GM19238 (cell line): ENCODE measurements at regions not wholly inside any gene's neighbourhood (a gene's known extent, or its start where the extent isn't known, plus 50 kb on each side); places are given as distances from the start of the nearest gene placed in this dataset.
"Not testable (repeated sequence)": the region's sequence is repeated elsewhere in the genome, so short reads cannot be mapped to it uniquely, and the experiment has no call there.

Experiments used
- DNase-seq: peaks from one replicate; pipeline ENCODE4 v3.0.0; 2011; ENCODE audit warnings: low spot score; ENCODE audit not compliant: insufficient read length

DNA sequence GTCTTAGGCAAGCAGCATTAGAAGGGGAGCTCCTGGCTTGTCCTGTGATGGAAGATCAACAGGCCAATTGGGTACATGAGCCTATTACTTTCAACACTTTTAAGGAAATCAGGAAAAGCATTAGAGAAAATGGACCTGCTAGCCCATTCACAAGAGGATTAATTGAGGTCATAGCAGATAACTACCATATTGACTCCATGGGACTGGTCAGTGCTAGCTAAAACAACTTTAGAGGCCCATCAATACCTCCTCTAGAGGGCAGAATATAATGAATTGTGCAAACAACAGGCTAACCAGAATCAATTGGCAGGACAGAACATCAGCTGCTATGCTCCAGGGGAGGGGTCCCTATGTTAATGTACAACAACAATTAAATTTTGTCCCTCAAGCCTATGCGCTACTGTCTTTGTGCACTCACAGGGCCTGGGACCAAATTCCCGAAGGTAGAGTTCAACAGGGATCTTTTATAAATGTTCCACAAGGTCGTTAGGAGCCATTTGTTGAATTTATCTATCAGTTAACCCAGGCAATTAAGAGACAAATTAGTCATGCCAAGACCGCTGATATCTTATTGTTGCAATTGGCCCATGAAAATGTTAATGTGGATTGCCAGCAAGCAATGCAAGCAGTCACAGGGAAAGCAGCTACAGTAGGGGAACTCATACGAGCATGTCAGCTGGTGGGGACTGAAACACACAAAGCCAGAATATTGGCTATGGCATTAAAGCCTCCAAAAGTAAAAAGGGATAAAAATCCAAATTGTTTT, 106.6 kb upstream of the BTN3A2 start:
- DNase-seq: no peak

DNA sequence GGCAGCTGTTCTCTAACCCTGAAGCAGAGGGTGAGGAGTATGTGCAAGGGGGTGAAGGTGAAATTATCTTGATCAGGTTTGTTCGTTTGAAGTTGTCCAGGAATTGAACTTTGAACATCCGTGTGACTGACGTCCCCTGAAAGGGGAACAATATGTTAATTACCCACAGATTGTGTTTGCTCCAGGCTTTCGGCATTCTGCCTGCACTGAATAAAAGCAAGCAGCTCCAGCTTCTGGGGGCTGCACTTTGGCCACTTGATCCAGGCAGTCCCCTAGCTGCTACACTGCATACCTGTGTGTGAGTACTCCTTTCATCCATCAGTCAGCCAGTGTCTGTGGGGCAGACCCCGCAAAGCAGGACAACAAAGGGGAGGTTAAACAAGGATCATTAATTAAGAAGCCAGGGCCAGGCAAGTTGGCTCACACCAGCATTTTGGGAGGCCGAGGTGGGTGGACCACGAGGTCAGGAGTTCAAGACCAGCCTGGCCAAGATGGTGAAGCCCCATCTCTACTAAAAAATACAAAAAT, 104.8 kb upstream of the BTN3A2 start:
- no peak for DNase-seq

DNA sequence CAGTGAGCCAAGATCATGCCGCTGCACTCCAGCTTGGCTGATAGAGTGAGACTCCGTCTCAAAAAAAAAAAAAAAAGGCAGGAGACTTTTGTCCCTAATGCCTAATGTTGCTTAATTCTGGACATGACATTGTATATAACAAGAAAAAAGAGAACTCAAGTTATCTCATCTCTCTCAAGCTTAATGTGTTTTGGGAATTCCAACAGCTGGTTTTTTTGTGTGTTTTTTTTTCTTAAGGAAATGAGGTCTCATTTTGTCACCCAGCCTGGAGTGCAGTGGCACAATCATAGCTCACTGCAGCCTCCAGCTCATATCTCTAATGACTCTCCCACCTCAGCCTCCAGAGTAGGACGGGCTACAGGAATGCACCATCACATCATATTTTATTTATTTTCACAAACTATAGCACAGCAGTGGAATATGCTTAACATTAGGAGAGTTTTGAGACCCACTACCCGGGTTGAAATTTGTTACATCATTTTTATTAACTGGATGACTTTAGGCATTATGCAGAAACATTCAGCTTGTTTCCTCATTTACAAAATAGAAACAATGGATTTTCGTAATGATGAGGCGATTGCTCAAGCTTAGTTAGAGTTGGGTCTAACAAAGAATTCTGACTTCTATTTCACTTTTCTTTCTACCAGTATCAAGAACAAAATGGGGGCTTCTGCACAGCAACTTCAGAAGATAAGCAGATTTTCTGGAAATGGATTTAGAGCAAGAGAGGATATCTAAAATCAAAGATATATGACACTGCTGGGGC, 104.1 kb upstream of the BTN3A2 start:
- DNase-seq: no peak

DNA sequence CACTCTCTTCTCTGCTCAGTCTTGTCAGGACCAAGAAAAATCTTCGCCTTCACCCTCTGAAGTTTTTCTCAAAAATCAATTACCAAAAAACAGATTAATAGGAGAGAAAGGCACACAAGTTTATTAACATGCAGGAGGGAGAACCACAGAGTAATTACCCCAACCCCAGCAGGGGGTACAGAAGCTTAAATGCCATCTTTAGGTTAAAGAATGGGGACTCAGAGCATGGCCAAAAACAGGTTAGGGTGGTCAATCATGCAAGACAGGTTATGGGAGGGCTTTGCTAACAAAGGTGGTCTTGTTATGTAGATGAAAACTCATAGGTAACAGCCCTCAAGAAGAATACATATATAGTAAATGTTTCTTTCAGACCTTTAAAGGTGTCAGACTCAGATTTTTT, 100.5 kb upstream of the BTN3A2 start:
- no peak for DNase-seq

DNA sequence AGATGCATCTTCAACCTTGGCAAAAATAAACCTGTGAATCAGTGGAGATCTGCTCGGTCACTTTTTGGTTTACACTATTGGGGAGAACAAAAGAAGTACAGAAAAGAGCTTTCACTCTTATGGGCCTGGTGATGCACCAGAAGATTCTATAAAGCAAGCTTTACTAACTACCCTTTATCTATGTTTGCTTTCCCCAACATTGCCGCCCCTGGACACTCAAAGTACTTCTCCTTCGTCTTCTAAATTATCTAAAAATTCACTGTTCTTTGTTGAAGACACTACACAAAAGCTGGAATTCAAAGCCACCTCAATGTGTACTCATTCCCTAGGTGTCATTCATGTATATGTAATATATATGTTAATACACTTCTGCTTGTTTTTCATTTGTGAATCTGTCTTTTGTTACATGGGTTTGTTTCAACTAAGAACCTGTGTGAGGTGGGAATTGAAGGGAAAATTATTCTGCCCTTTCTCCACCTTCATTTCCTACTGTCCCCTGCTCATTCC, 97.9 kb upstream of the BTN3A2 start:
- DNase-seq: no peak

DNA sequence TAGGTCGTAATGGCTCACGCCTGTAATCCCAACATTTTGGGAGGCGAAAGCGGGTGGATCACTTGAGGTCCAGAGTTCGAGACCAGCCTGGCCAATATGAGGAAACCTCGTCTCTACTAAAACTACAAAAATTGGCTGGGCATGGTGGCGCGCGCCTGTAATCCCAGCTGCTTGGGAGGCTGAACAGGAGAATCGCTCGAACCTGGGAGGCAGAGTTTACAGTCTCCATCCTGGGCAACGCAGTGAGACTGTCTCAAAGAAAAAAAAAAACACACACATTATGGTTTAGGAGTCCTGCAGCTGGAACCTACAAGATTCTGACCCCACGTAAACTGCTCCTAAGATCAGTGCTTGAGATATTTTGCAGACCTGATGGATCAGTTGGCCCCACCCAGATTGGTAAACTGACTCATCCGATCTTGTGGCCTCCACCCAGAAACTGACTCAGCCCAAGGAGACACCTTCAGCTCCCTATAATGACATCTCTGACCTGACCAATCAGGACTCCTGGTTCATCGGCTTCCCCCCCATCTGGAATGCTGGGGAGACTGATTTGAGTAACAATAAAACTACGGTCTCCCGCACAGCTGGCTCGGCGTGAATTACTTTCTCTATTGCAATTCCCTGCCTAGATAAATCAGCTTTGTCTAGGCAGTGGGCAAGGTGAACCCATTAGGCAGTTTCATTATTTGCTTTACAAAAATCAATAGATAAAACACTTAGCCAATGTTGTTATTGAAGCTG, 96.2 kb upstream of the BTN3A2 start:
- DNase-seq: no peak

DNA sequence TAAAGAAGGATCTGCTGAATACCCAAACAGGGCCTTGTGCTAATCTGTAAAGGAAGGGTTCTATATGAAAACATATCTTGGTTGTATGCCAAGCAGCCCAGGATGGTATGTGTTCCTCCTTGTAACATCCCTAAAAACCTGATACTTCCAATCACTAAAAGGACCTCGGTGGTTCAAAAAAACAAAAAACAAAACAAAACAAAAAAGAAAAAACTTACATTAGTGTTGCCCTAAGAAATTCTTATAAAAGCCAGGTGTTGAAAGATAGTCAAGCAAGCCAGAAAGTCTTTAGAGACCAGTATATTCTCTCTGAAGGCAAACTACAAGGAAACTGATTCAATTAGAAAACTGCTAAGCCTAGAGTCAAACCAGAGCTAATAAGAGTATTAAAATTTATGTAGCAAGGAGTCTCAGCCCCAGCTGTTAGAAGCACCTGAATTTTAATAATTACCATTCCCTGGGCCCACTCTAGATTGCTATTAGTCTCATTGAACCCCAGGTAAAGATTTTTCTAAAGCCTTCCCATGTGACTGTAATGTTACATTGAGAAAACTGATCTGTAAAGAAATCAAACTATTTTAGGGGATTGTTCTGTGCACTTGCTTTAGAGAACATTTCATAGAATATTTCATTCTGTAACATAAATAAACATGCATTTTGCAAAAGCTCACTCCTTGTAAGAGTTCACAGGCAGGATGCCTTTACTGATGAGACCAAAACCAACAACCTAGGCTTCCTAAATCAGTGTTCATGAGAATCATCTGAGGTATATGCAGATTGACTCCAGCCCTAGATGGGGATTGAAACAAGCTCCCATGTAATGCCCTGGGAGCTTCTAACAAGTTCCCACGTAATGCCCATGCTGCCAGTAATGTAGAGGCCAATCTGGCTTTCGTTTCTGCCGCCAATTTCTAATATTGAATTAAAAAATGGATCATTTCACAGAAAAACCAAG, 95.2 kb upstream of the BTN3A2 start:
- DNase-seq: no peak

DNA sequence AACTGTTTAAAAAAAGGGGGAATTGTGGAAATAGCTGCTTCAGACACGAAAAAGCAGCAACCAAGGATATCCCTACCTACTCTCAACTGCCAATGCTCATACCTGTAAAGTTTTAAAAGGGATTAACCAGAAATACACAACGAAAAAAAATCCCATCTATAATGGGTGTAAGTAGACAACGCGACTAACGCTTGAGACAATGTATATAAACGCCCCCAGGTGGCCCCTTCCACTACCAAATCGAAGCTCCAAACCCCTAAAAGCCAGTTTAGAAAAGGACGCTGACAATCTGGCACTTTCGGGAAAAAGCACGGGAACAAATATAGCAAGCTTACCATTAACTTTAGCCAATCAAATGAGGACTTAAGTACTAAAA, 94.5 kb upstream of the BTN3A2 start:
- DNase-seq: no peak

DNA sequence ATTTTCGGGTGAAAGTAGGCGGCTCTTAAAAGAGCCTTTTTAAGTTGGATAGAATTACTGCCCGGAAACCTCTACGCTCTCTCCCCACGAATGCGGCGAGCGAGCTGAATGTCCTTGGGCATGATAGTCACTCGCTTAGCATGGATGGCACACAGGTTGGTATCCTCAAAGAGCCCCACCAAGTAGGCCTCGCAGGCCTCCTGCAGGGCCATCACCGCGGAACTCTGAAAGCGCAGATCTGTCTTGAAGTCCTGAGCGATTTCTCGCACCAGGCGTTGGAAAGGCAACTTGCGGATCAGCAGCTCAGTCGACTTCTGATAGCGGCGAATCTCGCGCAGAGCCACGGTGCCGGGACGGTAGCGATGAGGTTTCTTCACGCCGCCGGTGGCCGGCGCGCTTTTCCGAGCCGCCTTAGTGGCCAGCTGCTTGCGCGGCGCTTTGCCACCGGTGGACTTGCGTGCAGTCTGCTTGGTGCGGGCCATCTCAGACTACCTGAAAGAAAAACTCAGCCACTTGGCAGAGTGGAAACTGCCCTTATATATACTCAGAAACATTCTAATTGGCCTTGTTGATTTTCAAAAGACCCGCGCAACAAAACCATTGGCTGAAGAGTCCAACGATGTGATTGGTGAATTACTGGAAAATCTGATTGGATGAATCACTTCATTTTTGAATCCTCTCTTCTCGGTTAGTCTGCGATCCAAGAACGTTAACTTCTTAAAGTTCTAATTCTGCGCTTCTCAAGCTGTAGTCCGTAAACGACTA, 93.9 kb upstream of the BTN3A2 start:
- no peak for DNase-seq

DNA sequence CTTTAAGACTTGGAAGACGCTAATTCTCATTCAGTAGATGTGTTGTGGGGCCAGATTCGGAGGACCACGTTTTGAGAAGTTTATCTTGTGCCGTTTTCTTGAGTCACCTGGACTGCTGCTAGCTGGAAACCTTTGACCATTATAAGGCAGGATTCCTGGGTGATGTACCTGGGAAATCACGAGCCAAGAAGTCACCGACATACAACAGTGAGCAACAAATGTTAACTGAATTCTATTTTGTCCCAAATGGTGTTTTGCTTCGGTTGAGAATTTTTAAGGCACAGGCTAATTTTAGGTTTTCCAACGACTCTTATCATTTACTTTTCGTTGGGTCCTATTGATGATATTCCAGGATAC, 93.4 kb upstream of the BTN3A2 start:
- no peak for DNase-seq

DNA sequence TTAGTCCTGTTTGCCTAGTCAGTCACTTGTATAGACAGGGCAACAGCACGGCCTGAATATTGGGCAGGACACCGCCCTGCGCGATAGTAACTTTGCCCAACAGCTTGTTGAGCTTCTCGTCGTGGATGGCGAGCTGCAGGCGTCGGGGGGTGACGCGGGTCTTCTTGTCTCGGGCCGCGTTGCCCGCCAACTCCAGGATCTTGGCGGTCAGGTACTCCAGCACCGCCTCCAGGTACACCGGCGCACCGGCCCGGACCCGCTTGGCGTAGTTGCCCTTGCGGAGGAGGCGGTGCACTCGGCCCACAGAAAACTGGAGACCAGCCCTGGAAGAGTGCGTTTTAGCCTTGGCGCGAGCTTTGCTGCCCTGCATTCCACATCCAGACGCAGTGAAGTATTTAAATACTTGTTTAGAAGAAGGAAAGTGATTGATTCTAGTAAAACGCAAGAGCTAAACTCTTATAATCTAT, 92.8 kb upstream of the BTN3A2 start:
- DNase-seq: no peak

DNA sequence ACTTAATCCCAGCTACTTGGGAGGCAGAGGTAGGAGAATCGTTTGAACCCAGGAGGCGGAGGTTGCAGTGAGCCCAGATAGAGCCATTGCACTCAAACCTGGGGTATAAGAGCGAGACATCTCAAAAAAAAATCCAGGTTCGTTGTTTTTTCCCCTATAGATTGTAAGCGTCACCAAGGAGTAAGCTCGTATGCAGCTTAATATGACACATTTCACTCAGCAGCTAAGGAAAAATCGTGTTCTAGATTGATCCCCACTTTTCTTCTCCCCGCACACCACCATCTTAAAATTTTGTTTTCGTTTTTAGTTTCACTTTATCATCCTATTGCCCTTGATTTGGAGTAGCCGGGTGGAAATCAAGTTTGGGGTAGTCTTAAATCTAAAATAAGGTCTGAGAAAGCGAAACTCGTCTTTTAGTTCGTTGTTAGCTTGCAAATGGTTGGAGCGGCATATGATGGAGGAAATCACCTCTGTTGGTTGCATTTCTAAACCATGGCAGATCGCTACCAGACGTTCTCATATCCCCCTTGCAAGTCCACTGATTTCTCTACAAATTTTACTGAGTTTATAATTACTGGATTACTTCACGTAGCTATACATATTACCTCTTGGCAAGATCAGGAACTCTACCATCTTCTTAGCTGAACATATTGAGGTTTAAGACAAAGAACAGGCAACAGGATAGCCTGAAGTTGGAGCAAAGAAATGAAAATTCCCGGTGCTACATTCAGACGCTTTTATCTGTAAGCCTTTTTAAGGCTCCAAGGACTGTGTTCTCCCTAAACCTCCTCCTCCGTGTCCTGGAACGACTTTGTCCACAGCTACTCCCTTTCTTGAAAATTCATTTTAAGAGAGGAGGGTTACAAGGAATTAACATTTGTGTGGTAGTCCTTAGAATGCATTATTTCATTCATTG, 91.1 kb upstream of the BTN3A2 start:
- DNase-seq: no peak

DNA sequence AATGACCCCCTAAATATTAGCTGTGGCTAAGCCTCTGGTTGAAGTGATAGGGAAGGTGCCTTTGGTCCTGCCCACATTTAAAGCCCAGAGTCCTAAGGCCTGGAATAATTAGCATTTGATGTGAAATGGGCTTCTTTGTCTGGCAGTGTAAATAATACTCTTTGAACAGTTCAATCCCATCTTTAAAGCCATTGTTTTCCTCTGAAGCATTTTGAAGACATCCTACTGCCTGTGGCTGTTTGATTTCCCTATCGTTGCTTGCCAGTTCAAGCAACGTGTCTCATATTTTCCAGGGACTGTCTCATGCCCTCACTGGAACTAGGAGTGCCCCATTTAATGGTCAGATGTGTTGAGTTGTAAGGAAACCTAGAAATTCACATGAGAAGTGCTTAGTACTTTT, 89.3 kb upstream of the BTN3A2 start:
- DNase-seq: no peak

DNA sequence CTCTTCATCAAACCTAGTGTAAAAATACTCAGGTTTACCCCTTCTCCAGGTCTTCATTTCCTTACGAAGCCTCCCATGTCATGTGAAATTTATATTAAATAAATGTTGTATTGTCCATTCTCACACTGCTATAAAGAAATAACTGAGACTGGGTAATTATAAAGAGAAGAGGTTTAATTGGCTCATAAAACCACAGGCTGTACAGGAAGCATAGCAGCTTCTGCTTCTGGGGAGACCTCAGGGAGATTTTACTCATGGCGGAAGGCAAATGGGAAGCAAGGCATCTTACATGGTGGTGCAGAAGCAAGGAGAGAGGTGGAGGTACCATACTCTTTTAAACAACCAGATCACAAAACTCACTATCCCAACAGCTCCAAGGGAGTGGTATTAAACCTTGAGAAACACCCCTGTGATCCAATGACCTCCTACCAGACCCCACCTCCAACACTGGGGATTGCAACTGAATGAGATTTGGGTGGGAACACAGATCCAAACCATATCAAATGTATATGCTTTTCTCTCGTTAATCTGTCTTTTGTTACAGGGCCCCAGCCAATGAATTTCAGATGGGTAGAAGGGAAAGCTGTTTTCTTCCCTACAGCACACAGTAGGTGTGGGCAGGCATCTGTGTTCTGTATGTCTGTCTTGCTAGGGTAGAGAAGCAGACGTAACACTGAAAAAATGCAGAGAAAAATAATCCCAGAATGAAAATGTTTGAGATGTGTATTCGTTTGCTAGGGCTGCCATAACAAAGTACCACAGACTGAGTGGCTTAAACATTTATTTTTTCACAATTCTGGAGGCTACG, 88.0 kb upstream of the BTN3A2 start:
- DNase-seq: no peak

DNA sequence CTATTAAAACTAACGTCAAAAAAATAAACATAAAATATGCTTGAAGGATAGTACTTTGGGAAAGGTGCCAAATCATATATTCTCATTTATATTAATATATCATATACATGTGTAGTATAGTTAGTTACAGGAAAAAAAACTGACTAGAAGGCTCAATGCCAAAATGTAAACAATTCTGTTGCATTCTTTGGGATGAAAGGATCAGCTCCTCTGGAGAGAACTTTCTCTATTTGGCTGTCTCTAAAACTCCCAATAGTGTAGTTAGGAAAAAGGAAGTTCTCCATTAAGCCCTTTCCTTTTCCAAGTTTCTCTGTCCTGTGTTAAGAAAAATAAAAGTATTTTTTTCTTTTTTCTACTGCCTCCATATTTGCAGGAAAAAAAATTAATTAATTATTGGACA, 86.5 kb upstream of the BTN3A2 start:
- DNase-seq: no peak

DNA sequence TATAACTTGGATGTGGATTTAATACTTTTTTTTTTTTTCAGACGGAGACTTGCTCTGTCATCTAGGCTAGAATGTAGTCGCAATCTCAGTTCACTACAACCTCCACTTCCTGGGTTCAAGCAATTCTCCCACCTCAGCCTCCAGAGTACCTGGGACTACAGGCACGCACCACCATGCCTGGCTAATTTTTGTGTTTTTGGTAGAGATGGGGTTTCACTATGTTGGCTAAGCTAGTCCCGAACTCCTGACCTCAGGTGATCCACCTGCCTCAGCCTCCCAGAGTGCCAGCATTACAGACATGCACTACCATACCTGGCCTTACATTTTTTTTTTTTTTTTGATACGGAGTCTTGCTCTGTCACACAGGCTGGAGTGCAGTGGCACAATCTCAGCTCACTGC, 85.6 kb upstream of the BTN3A2 start:
- not testable (repeated sequence) for DNase-seq

DNA sequence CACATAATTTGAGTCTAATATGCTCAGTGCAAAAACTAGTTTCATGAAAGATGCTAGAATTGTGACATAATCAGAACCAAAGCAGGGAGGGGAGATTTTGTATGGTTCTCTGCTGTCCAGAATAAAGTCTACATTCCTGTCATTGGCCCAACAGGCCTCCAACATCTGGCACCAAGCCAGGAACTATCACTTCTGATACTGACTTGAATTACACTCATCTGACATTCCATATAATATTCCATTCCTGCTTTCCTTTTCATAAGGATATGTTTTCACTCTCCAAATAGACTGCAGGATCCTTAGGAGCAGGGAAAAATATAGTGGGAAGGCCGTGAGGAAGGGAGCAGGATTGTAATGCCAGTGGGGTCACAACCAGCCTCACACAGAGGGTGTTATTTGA, 84.6 kb upstream of the BTN3A2 start:
- DNase-seq: no peak

DNA sequence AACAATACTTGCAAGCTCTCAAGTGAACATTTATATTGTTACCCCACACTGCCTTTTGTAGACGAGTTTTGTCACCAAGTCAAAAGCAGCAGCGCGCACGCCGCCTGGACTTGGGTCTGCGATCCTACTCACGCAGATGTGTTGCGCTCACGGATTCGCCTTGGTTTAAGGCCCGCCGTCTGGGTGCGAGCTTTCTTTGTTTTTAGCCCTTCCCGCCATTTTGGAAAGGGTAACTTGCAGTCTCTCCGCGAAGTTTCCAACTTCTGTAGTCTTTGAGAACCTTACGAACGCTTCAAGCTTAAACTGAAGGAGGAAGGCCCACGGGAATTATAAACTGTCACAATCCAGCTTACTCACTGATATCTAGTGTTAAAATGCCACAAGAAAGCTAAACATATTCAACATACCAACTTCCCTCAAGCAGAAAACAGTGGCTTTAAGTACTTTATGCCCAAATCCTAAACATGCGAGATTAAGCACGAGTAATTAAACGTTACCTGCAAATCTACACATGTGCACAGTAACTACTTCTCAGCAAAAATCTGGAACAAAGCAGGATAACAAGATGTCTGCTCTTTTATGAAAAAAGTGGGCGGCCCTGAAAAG, 80.4 kb upstream of the BTN3A2 start:
- DNase-seq: no peak
